ENCODE measurements at regions not wholly inside any gene's neighbourhood (a gene's known extent, or its start where the extent isn't known, plus 50 kb on each side); places are given as distances from the start of the nearest gene placed in this dataset.

DNA sequence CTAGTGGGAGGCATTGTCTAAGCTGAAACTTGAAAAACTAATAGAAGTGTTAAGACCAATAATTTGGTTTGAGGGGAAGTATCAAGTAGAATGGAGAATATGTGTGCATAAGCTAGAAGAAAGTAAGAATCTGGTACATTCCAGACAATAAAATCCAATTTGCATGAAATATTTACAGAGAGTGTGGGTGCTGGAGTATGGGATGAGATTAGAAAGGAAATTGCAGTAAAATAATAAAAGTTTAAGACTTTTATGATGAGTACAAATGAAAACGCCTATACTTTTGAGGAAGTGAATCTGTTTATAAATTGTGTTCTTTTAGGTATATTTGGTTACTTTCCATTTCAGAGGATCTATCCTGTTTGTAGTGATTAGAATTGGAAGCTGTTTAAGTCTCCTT lies 165.4 kb upstream of the TNC start:
- no peak overlapping the region for H3K4me3 Mint-ChIP-seq (ENCODE audit: low read depth, unreplicated experiment)
- intact Hi-C loops (cut with micrococcal nuclease; ENCODE audit: unreplicated experiment) = no loop called here
- no peak for TF ChIP-seq CTCF (IDR thresholded peaks at IDR 0.05; ENCODE audit: unreplicated experiment)
- no peak overlapping the region for H3K27ac Mint-ChIP-seq (ENCODE audit: unreplicated experiment)
- no peaks in the 10 kb centered on the region for H3K36me3 Mint-ChIP-seq (ENCODE audit: insufficient read depth, unreplicated experiment)
- no peaks in the 10 kb centered on the region for H3K4me1 Mint-ChIP-seq (ENCODE audit: low read depth, unreplicated experiment)
- no peaks in the 10 kb centered on the region for H3K9me3 Mint-ChIP-seq (ENCODE audit: low read depth, unreplicated experiment)
- H3K27me3 Mint-ChIP-seq (ENCODE audit: unreplicated experiment) = no peaks in the 10 kb centered on the region
- no peak for DNase-seq
- no TSS peak for BruUV-seq (replicated peaks)
- CTCF ChIA-PET = no interaction called here

DNA sequence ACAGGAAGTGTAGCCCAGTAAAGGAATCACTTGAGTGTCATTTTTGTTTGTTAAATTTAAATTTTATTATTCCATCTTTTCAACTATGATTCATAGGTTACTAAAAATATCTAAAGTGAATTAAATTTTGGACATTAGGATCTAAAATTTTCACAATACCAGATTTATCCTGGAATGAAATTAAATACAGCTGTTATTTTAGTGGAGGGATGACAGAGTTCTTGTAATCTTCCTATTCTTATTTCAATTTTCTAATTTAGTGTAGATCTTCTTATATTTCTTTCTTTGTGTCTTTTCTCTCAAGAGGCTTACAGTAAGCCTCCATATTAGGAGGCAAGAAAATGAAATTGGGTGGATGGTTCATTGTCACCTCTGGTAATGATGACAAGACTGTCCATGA lies 167.9 kb upstream of the TNC start:
- CTCF ChIA-PET = interaction anchor here (0.9 kb wide), 1 partner anchor 55 kb away, joined by 3 read pairs; no protein-coding TSS in a partner anchor
- DNase-seq = no peak
- Mint-ChIP-seq H3K9me3 (ENCODE audit: low read depth, unreplicated experiment) (no peaks in the 10 kb centered on the region), H3K27ac (ENCODE audit: unreplicated experiment) (no peak overlapping the region), H3K4me3 (ENCODE audit: low read depth, unreplicated experiment) (no peak overlapping the region), H3K36me3 (ENCODE audit: insufficient read depth, unreplicated experiment) (no peaks in the 10 kb centered on the region), H3K4me1 (ENCODE audit: low read depth, unreplicated experiment) (peaks cover under 1% of the 10 kb centered on the region), H3K27me3 (ENCODE audit: unreplicated experiment) (no peaks in the 10 kb centered on the region)
- no TSS peak for BruUV-seq (replicated peaks)
- no peak for TF ChIP-seq CTCF (IDR thresholded peaks at IDR 0.05; ENCODE audit: unreplicated experiment)
- intact Hi-C loops (cut with micrococcal nuclease; ENCODE audit: unreplicated experiment) = no loop called here

GRCh38 chr9:115286411-115286810 lies 168.5 kb upstream of the TNC start:
- TF ChIP-seq CTCF (IDR thresholded peaks at IDR 0.05; ENCODE audit: unreplicated experiment) = no peak
- Mint-ChIP-seq H3K27me3 (ENCODE audit: unreplicated experiment) (no peaks in the 10 kb centered on the region), H3K27ac (ENCODE audit: unreplicated experiment) (no peak overlapping the region), H3K9me3 (ENCODE audit: low read depth, unreplicated experiment) (no peaks in the 10 kb centered on the region), H3K4me3 (ENCODE audit: low read depth, unreplicated experiment) (no peak overlapping the region), H3K36me3 (ENCODE audit: insufficient read depth, unreplicated experiment) (no peaks in the 10 kb centered on the region), H3K4me1 (ENCODE audit: low read depth, unreplicated experiment) (peaks cover 6% of the 10 kb centered on the region)
- BruUV-seq (replicated peaks) = no TSS peak
- no peak for DNase-seq
- intact Hi-C loops (cut with micrococcal nuclease; ENCODE audit: unreplicated experiment) = no loop called here
- CTCF ChIA-PET = interaction anchor here (0.9 kb wide), 1 partner anchor 54 kb away, joined by 3 read pairs; no protein-coding TSS in a partner anchor

- no peaks in the 10 kb centered on the region for H3K36me3 Mint-ChIP-seq (ENCODE audit: insufficient read depth, unreplicated experiment)
- H3K4me1 Mint-ChIP-seq (ENCODE audit: low read depth, unreplicated experiment) = peaks cover 14% of the 10 kb centered on the region
- H3K4me3 Mint-ChIP-seq (ENCODE audit: low read depth, unreplicated experiment) = no peak overlapping the region
- DNase-seq = no peak
- CTCF ChIA-PET = interaction anchor here (0.6 to 0.7 kb wide), 2 partner anchors 24 to 26 kb away, joined by 5 to 9 read pairs; no protein-coding TSS in a partner anchor
- no TSS peak for BruUV-seq (replicated peaks)
- TF ChIP-seq CTCF (IDR thresholded peaks at IDR 0.05; ENCODE audit: unreplicated experiment) = no peak
- no peaks in the 10 kb centered on the region for H3K27me3 Mint-ChIP-seq (ENCODE audit: unreplicated experiment)
- intact Hi-C loops (cut with micrococcal nuclease; ENCODE audit: unreplicated experiment) = no loop called here
- no peak overlapping the region for H3K27ac Mint-ChIP-seq (ENCODE audit: unreplicated experiment)
- no peaks in the 10 kb centered on the region for H3K9me3 Mint-ChIP-seq (ENCODE audit: low read depth, unreplicated experiment)
These were observed 171.8 kb upstream of the TNC start for GRCh38 chr9:115289757-115290208.

All from Calu3 (cell line).